ENCODE measurements at regions not wholly inside any gene's neighbourhood (a gene's known extent, or its start where the extent isn't known, plus 50 kb on each side); places are given as distances from the start of the nearest gene placed in this dataset.
"Not testable (repeated sequence)": the region's sequence is repeated elsewhere in the genome, so short reads cannot be mapped to it uniquely, and the experiment has no call there.

DNA sequence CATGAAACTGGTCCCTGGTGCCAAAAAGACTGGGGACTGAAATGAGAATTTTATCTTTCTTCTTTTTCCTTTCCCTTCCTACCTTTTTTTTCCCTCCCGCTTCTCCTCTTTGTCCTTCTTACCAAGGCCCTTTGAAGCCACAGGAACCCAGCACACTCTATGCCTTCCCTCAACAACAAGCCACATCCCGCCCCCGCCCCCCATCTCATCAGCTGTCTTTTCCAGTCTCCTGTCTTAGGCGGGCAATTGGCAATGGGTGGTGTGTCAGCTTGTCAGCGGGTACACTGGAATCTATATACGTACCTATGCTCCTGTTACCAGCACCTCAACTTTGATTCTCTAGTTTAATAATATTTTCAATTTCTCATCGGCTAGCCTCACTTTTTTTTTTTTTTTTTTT is 56.3 kb upstream of the CHD2 start:
- Histone ChIP-seq H3K4me3 (ENCODE audit: low read length) (no peak overlapping the region), H3K27ac (ENCODE audit: low read depth, low read length) (no peak overlapping the region), H3K27me3 (ENCODE audit: control insufficient read depth, insufficient read depth, low read length) (no peaks in the 10 kb centered on the region), H3K36me3 (ENCODE audit: control insufficient read depth, insufficient read depth, low read length) (no peaks in the 10 kb centered on the region), H3K9ac (ENCODE audit: low read length) (no peak overlapping the region), H3K4me1 (ENCODE audit: control insufficient read depth, insufficient read depth, low read length) (no peaks in the 10 kb centered on the region)

DNA sequence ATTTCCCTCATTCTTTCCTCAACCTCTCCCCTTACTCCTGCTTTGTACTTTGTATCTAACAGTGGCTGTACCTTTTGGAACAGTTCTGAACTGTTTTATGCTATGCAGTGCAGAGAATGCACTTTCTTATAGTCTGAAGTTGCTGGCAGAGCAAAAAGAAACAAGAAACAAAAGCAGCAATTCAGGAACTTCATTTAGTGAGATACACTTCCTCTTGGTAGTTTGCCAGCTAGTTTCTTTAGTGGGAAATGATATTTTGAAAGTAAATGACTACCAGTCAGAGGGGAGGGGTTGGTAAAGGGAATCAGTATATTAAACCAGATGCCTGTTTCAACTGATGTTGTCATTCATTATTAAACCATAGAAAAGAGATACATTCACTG is 55.0 kb upstream of the CHD2 start:
- Histone ChIP-seq H3K27me3 (ENCODE audit: control insufficient read depth, insufficient read depth, low read length) (no peaks in the 10 kb centered on the region), H3K36me3 (ENCODE audit: control insufficient read depth, insufficient read depth, low read length) (no peaks in the 10 kb centered on the region), H3K4me3 (ENCODE audit: low read length) (peak overlapping the region; percentile 38), H3K27ac (ENCODE audit: low read depth, low read length) (no peak overlapping the region), H3K9ac (ENCODE audit: low read length) (no peak overlapping the region), H3K4me1 (ENCODE audit: control insufficient read depth, insufficient read depth, low read length) (no peaks in the 10 kb centered on the region)

DNA sequence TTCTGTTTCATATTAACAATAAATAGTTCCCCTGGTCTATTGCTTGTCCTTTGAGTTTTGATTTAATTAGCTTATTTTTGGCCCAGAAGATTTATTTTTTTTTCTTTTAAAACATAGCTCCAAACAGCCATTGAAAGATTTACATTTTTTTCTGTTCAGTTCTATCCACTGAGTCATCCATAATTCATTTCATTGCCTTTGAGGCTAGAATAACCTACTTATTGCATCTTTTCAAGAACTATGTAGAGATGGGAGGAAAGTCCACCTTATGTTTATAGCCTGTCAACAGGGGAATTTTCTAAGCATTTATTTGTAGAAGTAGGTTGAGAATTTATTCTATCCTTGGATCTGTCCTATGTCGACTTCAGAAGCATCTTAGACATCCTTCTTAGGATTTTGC is 53.4 kb upstream of the CHD2 start:
- no peaks in the 10 kb centered on the region for H3K36me3 ChIP-seq (ENCODE audit: control insufficient read depth, insufficient read depth, low read length)
- no peaks in the 10 kb centered on the region for H3K27me3 ChIP-seq (ENCODE audit: control insufficient read depth, insufficient read depth, low read length)
- H3K4me3 ChIP-seq (ENCODE audit: low read length), result no peak overlapping the region
- no peak overlapping the region for H3K27ac ChIP-seq (ENCODE audit: low read depth, low read length)
- H3K4me1 ChIP-seq (ENCODE audit: control insufficient read depth, insufficient read depth, low read length), result no peaks in the 10 kb centered on the region
- H3K9ac ChIP-seq (ENCODE audit: low read length), result no peak overlapping the region

DNA sequence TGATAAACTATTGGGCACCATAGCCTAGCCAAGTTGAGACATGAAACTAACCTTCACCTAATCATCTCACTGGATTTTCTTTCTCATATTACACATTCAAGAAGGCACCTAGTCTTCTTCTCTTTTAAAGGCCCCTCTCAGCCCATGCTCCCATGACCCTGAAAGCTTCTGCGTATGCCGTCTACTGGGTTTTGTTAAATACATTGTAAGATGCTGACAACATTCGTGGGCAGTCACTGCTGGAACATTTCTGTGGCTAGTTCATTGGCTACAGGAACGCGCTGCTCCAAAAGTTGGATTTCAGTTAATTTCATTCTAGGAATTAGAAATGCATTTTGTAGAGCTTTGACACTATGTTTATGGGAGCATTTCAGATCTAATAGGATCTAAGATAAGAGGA is 52.3 kb upstream of the CHD2 start:
- H3K27ac ChIP-seq (ENCODE audit: low read depth, low read length), result no peak overlapping the region
- H3K9ac ChIP-seq (ENCODE audit: low read length), result no peak overlapping the region
- no peaks in the 10 kb centered on the region for H3K36me3 ChIP-seq (ENCODE audit: control insufficient read depth, insufficient read depth, low read length)
- no peaks in the 10 kb centered on the region for H3K27me3 ChIP-seq (ENCODE audit: control insufficient read depth, insufficient read depth, low read length)
- no peaks in the 10 kb centered on the region for H3K4me1 ChIP-seq (ENCODE audit: control insufficient read depth, insufficient read depth, low read length)
- H3K4me3 ChIP-seq (ENCODE audit: low read length), result no peak overlapping the region

DNA sequence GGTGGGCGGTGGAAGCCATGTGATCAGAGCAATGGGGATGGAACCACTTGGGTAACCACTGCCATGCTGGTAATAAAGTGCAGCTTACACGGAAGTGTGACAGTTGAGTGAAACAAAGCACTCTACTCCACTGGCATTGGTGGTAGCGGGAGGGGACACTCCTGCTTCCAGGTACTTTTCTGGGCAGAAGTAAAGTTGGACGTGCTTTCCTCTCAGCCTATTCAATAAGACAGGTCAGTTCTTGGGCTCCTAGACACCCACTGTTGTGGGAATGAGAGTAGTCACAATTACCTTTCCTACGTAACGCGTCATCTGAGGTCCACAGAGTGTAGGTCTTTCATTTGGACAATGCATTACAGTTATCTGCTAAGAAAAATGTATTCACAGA is 51.7 kb upstream of the CHD2 start:
- H3K36me3 ChIP-seq (ENCODE audit: control insufficient read depth, insufficient read depth, low read length), result no peaks in the 10 kb centered on the region
- H3K4me1 ChIP-seq (ENCODE audit: control insufficient read depth, insufficient read depth, low read length), result no peaks in the 10 kb centered on the region
- H3K9ac ChIP-seq (ENCODE audit: low read length), result no peak overlapping the region
- H3K27ac ChIP-seq (ENCODE audit: low read depth, low read length), result no peak overlapping the region
- H3K4me3 ChIP-seq (ENCODE audit: low read length), result no peak overlapping the region
- H3K27me3 ChIP-seq (ENCODE audit: control insufficient read depth, insufficient read depth, low read length), result no peaks in the 10 kb centered on the region

DNA sequence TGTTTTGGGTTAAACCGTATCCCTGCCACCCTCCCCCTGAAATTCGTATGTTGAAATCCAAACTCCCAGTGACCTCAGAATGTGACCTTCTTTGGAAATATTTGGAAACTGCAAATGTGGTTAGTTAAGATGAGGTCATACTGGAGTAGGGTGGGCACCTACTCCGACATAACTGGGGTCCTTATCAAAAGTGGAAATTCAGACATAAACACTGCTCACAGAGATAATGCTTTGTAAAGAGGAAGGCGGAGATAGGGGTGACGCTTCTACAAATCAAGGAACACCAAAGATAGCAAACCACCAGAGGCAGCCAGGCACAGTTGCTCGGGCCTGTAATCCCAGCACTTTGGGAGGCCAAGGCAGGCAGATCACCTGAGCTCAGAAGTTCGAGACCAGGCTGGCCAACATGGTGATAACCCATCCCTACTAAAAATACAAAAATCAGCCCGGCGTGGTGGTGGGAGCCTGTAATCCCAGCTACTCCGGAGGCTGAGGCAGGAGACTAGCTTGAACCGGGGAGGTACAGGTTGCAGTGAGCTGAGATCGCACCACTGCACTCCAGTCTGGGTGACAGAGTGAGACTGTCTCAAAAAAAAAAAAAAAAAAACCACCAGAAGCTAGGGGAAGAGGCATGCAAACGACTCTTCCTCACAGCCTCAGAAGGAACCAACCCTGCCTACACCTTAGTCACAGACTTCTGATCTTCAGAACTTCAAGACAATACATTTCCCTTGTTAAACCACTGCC is 51.1 kb upstream of the CHD2 start:
- Histone ChIP-seq H3K4me1 (ENCODE audit: control insufficient read depth, insufficient read depth, low read length) (no peaks in the 10 kb centered on the region), H3K4me3 (ENCODE audit: low read length) (no peak overlapping the region)

DNA sequence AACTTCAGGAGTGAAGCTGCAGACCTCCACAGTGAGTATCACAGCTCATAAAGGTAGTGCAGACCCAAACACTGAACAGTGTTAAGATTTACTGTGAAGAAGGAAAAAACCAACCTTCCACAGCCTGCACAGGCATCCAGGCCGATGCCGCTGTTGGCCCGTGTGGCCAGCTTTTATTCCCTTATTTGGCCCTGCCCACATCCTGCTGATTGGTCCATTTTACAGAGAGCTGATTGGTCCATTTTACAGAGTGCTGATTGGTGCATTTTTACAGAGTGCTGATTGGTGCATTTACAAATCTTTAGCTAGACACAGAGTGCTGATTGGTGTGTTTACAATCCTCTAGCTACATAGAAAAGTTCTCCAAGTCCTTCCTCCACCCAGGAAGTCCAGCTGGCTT is 49.9 kb upstream of the CHD2 start:
- not testable (repeated sequence) for H3K4me3 ChIP-seq (ENCODE audit: low read length); H3K4me1 ChIP-seq (ENCODE audit: control insufficient read depth, insufficient read depth, low read length); H3K9ac ChIP-seq (ENCODE audit: low read length); H3K36me3 ChIP-seq (ENCODE audit: control insufficient read depth, insufficient read depth, low read length); H3K27ac ChIP-seq (ENCODE audit: low read depth, low read length); H3K27me3 ChIP-seq (ENCODE audit: control insufficient read depth, insufficient read depth, low read length)

More for the DNA sequence above, 51.1 kb upstream of the CHD2 start:
- no peaks in the 10 kb centered on the region for H3K27me3 ChIP-seq (ENCODE audit: control insufficient read depth, insufficient read depth, low read length)
- H3K9ac ChIP-seq (ENCODE audit: low read length), result no peak overlapping the region
- no peaks in the 10 kb centered on the region for H3K36me3 ChIP-seq (ENCODE audit: control insufficient read depth, insufficient read depth, low read length)
- no peak overlapping the region for H3K27ac ChIP-seq (ENCODE audit: low read depth, low read length)

Measured in rectal smooth muscle tissue (tissue), 1 donor.